WTC11 (cell line): ENCODE measurements at regions not wholly inside any gene's neighbourhood (a gene's known extent, or its start where the extent isn't known, plus 50 kb on each side); places are given as distances from the start of the nearest gene placed in this dataset.

ENCODE experiments used
- GABPB1 ChIP-seq: sonication (generic); formaldehyde crosslinking; IDR thresholded peaks from 2 replicates; pipeline ENCODE4 v1.8.1; 2023; ENCODE audit warnings: mild to moderate bottlenecking, missing genetic modification reagents
- JUN ChIP-seq: sonication (generic); formaldehyde crosslinking; IDR thresholded peaks from 2 replicates; pipeline ENCODE4 v1.8.0; 2023; ENCODE audit warnings: mild to moderate bottlenecking, missing genetic modification reagents
- PRRX2 ChIP-seq: fragments of 250-450 bp; sonication (Bioruptor Pico); IDR thresholded peaks from 2 replicates; pipeline ENCODE4 v1.8.0; 2021; ENCODE audit warnings: mild to moderate bottlenecking
- ZNF121 ChIP-seq: sonication (generic); formaldehyde crosslinking; IDR thresholded peaks from 2 replicates; pipeline ENCODE4 v1.8.0; 2023; ENCODE audit warnings: missing genetic modification reagents
- TF ChIP-seq, protein P1 (sequence below): sonication (generic); formaldehyde crosslinking; IDR thresholded peaks from 2 replicates; pipeline ENCODE4 v1.8.0; 2022; ENCODE audit warnings: mild to moderate bottlenecking, missing genetic modification reagents
- TF ChIP-seq, protein P2 (sequence below): sonication (generic); formaldehyde crosslinking; IDR thresholded peaks from 2 replicates; pipeline ENCODE4 v1.8.0; 2023; ENCODE audit warnings: mild to moderate bottlenecking, missing genetic modification reagents
- TF ChIP-seq, protein P3 (sequence below): fragments of 200-600 bp; IDR thresholded peaks from 2 replicates; pipeline ENCODE4 v1.8.0; 2022; ENCODE audit warnings: antibody characterized with exemption
- TF ChIP-seq, protein P4 (sequence below): sonication (generic); formaldehyde crosslinking; IDR thresholded peaks from 2 replicates; pipeline ENCODE4 v1.8.1; 2023; ENCODE audit warnings: mild to moderate bottlenecking, missing genetic modification reagents

DNA sequence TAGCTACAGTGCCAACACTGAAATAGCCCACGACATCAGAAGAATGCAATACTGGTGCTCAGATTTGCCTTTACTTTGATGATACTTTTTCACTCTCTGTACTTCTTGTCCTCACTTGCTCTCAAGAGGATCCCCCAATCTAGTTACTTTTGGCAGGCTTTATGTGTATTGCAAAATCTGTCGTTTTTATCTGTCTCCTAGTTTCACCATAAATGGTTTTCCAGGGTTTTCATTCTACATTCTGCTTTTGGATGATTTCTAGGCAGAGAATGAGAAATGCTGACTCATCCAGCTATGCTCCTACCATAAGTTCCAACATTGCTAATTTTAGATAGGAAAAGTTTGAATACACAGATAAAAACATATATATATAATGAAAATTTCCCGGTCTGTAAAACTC, 659.5 kb upstream of the NRG3 start:
- TF ChIP-seq, protein P1, sequence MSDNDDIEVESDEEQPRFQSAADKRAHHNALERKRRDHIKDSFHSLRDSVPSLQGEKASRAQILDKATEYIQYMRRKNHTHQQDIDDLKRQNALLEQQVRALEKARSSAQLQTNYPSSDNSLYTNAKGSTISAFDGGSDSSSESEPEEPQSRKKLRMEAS (CRISPR knock-in tag): no peak
- TF ChIP-seq, protein P2, sequence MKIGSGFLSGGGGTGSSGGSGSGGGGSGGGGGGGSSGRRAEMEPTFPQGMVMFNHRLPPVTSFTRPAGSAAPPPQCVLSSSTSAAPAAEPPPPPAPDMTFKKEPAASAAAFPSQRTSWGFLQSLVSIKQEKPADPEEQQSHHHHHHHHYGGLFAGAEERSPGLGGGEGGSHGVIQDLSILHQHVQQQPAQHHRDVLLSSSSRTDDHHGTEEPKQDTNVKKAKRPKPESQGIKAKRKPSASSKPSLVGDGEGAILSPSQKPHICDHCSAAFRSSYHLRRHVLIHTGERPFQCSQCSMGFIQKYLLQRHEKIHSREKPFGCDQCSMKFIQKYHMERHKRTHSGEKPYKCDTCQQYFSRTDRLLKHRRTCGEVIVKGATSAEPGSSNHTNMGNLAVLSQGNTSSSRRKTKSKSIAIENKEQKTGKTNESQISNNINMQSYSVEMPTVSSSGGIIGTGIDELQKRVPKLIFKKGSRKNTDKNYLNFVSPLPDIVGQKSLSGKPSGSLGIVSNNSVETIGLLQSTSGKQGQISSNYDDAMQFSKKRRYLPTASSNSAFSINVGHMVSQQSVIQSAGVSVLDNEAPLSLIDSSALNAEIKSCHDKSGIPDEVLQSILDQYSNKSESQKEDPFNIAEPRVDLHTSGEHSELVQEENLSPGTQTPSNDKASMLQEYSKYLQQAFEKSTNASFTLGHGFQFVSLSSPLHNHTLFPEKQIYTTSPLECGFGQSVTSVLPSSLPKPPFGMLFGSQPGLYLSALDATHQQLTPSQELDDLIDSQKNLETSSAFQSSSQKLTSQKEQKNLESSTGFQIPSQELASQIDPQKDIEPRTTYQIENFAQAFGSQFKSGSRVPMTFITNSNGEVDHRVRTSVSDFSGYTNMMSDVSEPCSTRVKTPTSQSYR: no peak
- TF ChIP-seq, protein P3, sequence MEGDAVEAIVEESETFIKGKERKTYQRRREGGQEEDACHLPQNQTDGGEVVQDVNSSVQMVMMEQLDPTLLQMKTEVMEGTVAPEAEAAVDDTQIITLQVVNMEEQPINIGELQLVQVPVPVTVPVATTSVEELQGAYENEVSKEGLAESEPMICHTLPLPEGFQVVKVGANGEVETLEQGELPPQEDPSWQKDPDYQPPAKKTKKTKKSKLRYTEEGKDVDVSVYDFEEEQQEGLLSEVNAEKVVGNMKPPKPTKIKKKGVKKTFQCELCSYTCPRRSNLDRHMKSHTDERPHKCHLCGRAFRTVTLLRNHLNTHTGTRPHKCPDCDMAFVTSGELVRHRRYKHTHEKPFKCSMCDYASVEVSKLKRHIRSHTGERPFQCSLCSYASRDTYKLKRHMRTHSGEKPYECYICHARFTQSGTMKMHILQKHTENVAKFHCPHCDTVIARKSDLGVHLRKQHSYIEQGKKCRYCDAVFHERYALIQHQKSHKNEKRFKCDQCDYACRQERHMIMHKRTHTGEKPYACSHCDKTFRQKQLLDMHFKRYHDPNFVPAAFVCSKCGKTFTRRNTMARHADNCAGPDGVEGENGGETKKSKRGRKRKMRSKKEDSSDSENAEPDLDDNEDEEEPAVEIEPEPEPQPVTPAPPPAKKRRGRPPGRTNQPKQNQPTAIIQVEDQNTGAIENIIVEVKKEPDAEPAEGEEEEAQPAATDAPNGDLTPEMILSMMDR: no peak
- no peak for TF ChIP-seq PRRX2
- TF ChIP-seq, protein P4, sequence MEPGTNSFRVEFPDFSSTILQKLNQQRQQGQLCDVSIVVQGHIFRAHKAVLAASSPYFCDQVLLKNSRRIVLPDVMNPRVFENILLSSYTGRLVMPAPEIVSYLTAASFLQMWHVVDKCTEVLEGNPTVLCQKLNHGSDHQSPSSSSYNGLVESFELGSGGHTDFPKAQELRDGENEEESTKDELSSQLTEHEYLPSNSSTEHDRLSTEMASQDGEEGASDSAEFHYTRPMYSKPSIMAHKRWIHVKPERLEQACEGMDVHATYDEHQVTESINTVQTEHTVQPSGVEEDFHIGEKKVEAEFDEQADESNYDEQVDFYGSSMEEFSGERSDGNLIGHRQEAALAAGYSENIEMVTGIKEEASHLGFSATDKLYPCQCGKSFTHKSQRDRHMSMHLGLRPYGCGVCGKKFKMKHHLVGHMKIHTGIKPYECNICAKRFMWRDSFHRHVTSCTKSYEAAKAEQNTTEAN (CRISPR knock-in tag): no peak
- TF ChIP-seq ZNF121: no peak
- TF ChIP-seq JUN: no peak
- no peak for TF ChIP-seq GABPB1 (CRISPR knock-in tag)
